WERI-Rb-1 (cell line): ENCODE measurements at regions not wholly inside any gene's neighbourhood (a gene's known extent, or its start where the extent isn't known, plus 50 kb on each side); places are given as distances from the start of the nearest gene placed in this dataset.
A peak's percentile ranks its signal among the peaks of the same experiment; 100 is the strongest.

Source experiments
- DNase-seq: peaks from one replicate; pipeline ENCODE4 v3.0.0-alpha.2; 2020
- H3K27ac ChIP-seq: fragments of 250-450 bp; sonication (Bioruptor Pico); 2 replicates; pipeline ENCODE4 v1.5.1; 2020; ENCODE audit warnings: mild to moderate bottlenecking, moderate library complexity
- H3K27me3 ChIP-seq: fragments of 250-450 bp; sonication (Bioruptor Pico); 2 replicates; pipeline ENCODE4 v1.5.1; 2021; ENCODE audit warnings: mild to moderate bottlenecking, low read depth, moderate library complexity; ENCODE audit not compliant: insufficient read depth, severe bottlenecking
- H3K36me3 ChIP-seq: fragments of 250-450 bp; sonication (Bioruptor Pico); 2 replicates; pipeline ENCODE4 v1.5.1; 2020; ENCODE audit warnings: mild to moderate bottlenecking, moderate library complexity
- H3K4me3 ChIP-seq: 2 replicates; pipeline ENCODE4 v1.5.1; 2011; ENCODE audit warnings: low read depth, mild to moderate bottlenecking, control low read depth, low read length
- H3K9me3 ChIP-seq: fragments of 250-450 bp; sonication (Bioruptor Pico); 2 replicates; pipeline ENCODE4 v1.5.1; 2021; ENCODE audit warnings: mild to moderate bottlenecking, moderate library complexity; ENCODE audit not compliant: severe bottlenecking
- CTCF ChIP-seq: IDR thresholded peaks from 2 replicates; pipeline ENCODE4 v1.5.1; 2011; ENCODE audit warnings: low read depth, mild to moderate bottlenecking, control low read depth, inconsistent platforms, low read length

- Histone ChIP-seq H3K27ac (no peak overlapping the region), H3K4me3 (no peak overlapping the region), H3K27me3 (no peaks in the 10 kb centered on the region), H3K9me3 (no peaks in the 10 kb centered on the region), H3K36me3 (no peaks in the 10 kb centered on the region)
- no peak for TF ChIP-seq CTCF
- no peak for DNase-seq
These were observed 841.0 kb upstream of the PIK3C3 start for GRCh38 chr18:41113885-41114482.

GRCh38 chr18:41099451-41099850 lies 855.6 kb upstream of the PIK3C3 start:
- Histone ChIP-seq H3K4me3 (no peak overlapping the region), H3K27ac (no peak overlapping the region), H3K36me3 (no peaks in the 10 kb centered on the region), H3K9me3 (no peaks in the 10 kb centered on the region), H3K27me3 (no peaks in the 10 kb centered on the region)
- no peak for TF ChIP-seq CTCF
- no peak for DNase-seq

GRCh38 chr18:41096504-41096903 lies 858.5 kb upstream of the PIK3C3 start:
- DNase-seq: peak; percentile 47
- peak; percentile 54; the same call in 1 of the 2 replicates for TF ChIP-seq CTCF
- H3K27ac ChIP-seq: no peak overlapping the region
- no peak overlapping the region for H3K4me3 ChIP-seq
- no peaks in the 10 kb centered on the region for H3K36me3 ChIP-seq
- H3K9me3 ChIP-seq: no peaks in the 10 kb centered on the region
- no peaks in the 10 kb centered on the region for H3K27me3 ChIP-seq

GRCh38 chr18:41077076-41077475 lies 878.0 kb upstream of the PIK3C3 start:
- Histone ChIP-seq H3K36me3 (no peaks in the 10 kb centered on the region), H3K9me3 (no peaks in the 10 kb centered on the region), H3K27ac (no peak overlapping the region), H3K4me3 (no peak overlapping the region), H3K27me3 (no peaks in the 10 kb centered on the region)
- no peak for TF ChIP-seq CTCF
- no peak for DNase-seq

- no peak for DNase-seq
- H3K36me3 ChIP-seq: no peaks in the 10 kb centered on the region
- TF ChIP-seq CTCF: no peak
- H3K27me3 ChIP-seq: no peaks in the 10 kb centered on the region
- H3K27ac ChIP-seq: no peak overlapping the region
- H3K4me3 ChIP-seq: no peak overlapping the region
- H3K9me3 ChIP-seq: no peaks in the 10 kb centered on the region
These were observed 879.8 kb upstream of the PIK3C3 start for GRCh38 chr18:41075212-41075611.

- Histone ChIP-seq H3K4me3 (no peak overlapping the region), H3K36me3 (no peaks in the 10 kb centered on the region), H3K9me3 (no peaks in the 10 kb centered on the region), H3K27ac (no peak overlapping the region), H3K27me3 (no peaks in the 10 kb centered on the region)
- no peak for DNase-seq
- no peak for TF ChIP-seq CTCF
These were observed 881.6 kb upstream of the PIK3C3 start for GRCh38 chr18:41073372-41073954.
